Anterior cingulate cortex (tissue), 58 donors: ENCODE measurements at regions not wholly inside any gene's neighbourhood (a gene's known extent, or its start where the extent isn't known, plus 50 kb on each side); places are given as distances from the start of the nearest gene placed in this dataset.

ENCODE experiments used
- DNase-seq, 58 donors: peaks; one replicate each; lab custom pipeline; 2025; lab: John Stamatoyannopoulos, UW

- DNase-seq: no peak
Measured at GRCh38 chr15:91698241-91698640, 155.3 kb upstream of the SLCO3A1 start.

- no peak for DNase-seq
Measured at GRCh38 chr15:91699741-91700140, 153.8 kb upstream of the SLCO3A1 start.

GRCh38 chr15:91703274-91703673 is 150.2 kb upstream of the SLCO3A1 start:
- no peak for DNase-seq

GRCh38 chr15:91704343-91704742 is 149.2 kb upstream of the SLCO3A1 start:
- no peak for DNase-seq

- peak in 54 of 58 donors; percentile 4 to 82 (median 56) for DNase-seq
Measured at GRCh38 chr15:91706322-91707032, 147.0 kb upstream of the SLCO3A1 start.

- DNase-seq: no peak
Measured at GRCh38 chr15:91710080-91710698, 143.3 kb upstream of the SLCO3A1 start.

- DNase-seq: no peak
Measured at GRCh38 chr15:91711384-91712033, 142.0 kb upstream of the SLCO3A1 start.

- no peak for DNase-seq
Measured at GRCh38 chr15:91712286-91712685, 141.2 kb upstream of the SLCO3A1 start.

- DNase-seq: no peak
Measured at GRCh38 chr15:91716536-91716935, 137.0 kb upstream of the SLCO3A1 start.

- DNase-seq: no peak
Measured at GRCh38 chr15:91717811-91718210, 135.7 kb upstream of the SLCO3A1 start.

GRCh38 chr15:91723959-91724358 is 129.5 kb upstream of the SLCO3A1 start:
- no peak for DNase-seq

- DNase-seq: no peak
Measured at GRCh38 chr15:91733661-91734060, 119.8 kb upstream of the SLCO3A1 start.

GRCh38 chr15:91737151-91737818 is 116.2 kb upstream of the SLCO3A1 start:
- DNase-seq: no peak

GRCh38 chr15:91741986-91742385 is 111.5 kb upstream of the SLCO3A1 start:
- DNase-seq: no peak

- DNase-seq: peak in 2 of 58 donors; percentile 41 to 56
Measured at GRCh38 chr15:91751611-91752010, 101.9 kb upstream of the SLCO3A1 start.

- DNase-seq: peak in 28 of 58 donors; percentile 1 to 72 (median 32)
Measured at GRCh38 chr15:91752081-91752785, 101.3 kb upstream of the SLCO3A1 start.

- DNase-seq: no peak
Measured at GRCh38 chr15:91759560-91759959, 93.9 kb upstream of the SLCO3A1 start.

- no peak for DNase-seq
Measured at GRCh38 chr15:91765660-91766059, 87.8 kb upstream of the SLCO3A1 start.

- no peak for DNase-seq
Measured at GRCh38 chr15:91769476-91769875, 84.0 kb upstream of the SLCO3A1 start.

GRCh38 chr15:91769894-91770293 is 83.6 kb upstream of the SLCO3A1 start:
- DNase-seq: no peak

GRCh38 chr15:91776104-91776503 is 77.4 kb upstream of the SLCO3A1 start:
- no peak for DNase-seq
